MM.1S (cell line): ENCODE measurements at regions not wholly inside any gene's neighbourhood (a gene's known extent, or its start where the extent isn't known, plus 50 kb on each side); places are given as distances from the start of the nearest gene placed in this dataset.

Source experiments
- EZH2 ChIP-seq: fragments of 300-600 bp; sonication (generic); optimal IDR thresholded peaks from 2 replicates; pipeline ENCODE3; 2017; ENCODE audit warnings: low read depth, mild to moderate bottlenecking, antibody characterized with exemption, low read length, mixed read lengths
- EZH2phosphoT487 ChIP-seq: fragments of 300-600 bp; sonication (generic); IDR thresholded peaks from 2 replicates; pipeline ENCODE4 v1.6.1; 2018; ENCODE audit warnings: antibody characterized with exemption, low read length
- TF ChIP-seq, protein P1 (sequence below): fragments of 300-600 bp; sonication (generic); IDR thresholded peaks from 2 replicates; pipeline ENCODE4 v1.5.1; 2016; ENCODE audit warnings: antibody characterized with exemption, low read length, mixed read lengths

DNA sequence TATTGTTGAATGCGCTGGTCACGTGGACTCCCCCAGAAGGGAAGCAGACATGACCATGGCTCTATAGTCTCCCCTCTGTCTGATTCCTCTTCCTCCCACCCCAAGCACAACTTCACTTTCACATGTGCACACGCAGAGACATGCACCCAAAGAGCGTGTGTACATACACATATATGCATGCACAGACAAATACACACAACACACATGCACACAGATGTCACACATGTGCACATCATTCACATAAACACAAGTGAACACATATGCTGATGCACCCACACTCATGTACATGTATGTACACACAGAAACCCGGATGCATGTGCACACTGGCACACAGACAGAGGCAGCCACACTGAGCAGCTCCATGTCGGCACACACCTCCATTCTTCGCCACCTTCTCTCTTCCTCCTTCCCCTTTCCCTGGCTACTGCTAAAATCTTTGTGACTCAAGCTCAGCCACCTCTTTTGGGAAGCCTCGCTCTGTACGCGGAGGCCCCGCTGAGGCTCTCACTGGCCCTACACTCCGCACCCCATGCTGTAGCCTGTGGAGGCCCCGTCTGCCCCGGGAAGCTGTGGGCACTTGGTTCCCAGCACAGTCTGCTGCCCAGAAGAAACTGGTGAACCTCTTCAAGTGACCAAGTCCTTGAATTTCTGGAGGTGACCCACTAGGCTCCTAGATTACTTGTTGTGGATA is 101.6 kb upstream of the TEX51 start:
- TF ChIP-seq EZH2phosphoT487: no peak
- no peak for TF ChIP-seq EZH2
- TF ChIP-seq, protein P1, sequence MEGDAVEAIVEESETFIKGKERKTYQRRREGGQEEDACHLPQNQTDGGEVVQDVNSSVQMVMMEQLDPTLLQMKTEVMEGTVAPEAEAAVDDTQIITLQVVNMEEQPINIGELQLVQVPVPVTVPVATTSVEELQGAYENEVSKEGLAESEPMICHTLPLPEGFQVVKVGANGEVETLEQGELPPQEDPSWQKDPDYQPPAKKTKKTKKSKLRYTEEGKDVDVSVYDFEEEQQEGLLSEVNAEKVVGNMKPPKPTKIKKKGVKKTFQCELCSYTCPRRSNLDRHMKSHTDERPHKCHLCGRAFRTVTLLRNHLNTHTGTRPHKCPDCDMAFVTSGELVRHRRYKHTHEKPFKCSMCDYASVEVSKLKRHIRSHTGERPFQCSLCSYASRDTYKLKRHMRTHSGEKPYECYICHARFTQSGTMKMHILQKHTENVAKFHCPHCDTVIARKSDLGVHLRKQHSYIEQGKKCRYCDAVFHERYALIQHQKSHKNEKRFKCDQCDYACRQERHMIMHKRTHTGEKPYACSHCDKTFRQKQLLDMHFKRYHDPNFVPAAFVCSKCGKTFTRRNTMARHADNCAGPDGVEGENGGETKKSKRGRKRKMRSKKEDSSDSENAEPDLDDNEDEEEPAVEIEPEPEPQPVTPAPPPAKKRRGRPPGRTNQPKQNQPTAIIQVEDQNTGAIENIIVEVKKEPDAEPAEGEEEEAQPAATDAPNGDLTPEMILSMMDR: no peak
